Right lobe of liver (tissue), 4 donors: ENCODE measurements at regions not wholly inside any gene's neighbourhood (a gene's known extent, or its start where the extent isn't known, plus 50 kb on each side); places are given as distances from the start of the nearest gene placed in this dataset.

ENCODE experiments used
- POLR2A ChIP-seq: fragments of 450-650 bp; IDR thresholded peaks from one replicate; pipeline ENCODE4 v1.6.1; 2017; ENCODE audit warnings: antibody characterized with exemption, mild to moderate bottlenecking
- TF ChIP-seq, protein P1 (sequence below), 4 donors: fragments of 200-600 bp in 3 of 4; fragments of 450-650 bp in 1 of 4; IDR thresholded peaks; one replicate each; pipeline versions ENCODE4 v1.5.1 to v1.8.0; 2016 to 2022; ENCODE audit warnings: antibody characterized with exemption in 4 of 4, mild to moderate bottlenecking in 2 of 4
- donor health status: DM: no; HTN: no; CAD: no.
- donor health status: DM: no; HTN: no; CAD: no.
- donor health status: DM: no; HTN: yes; CAD: no.

DNA sequence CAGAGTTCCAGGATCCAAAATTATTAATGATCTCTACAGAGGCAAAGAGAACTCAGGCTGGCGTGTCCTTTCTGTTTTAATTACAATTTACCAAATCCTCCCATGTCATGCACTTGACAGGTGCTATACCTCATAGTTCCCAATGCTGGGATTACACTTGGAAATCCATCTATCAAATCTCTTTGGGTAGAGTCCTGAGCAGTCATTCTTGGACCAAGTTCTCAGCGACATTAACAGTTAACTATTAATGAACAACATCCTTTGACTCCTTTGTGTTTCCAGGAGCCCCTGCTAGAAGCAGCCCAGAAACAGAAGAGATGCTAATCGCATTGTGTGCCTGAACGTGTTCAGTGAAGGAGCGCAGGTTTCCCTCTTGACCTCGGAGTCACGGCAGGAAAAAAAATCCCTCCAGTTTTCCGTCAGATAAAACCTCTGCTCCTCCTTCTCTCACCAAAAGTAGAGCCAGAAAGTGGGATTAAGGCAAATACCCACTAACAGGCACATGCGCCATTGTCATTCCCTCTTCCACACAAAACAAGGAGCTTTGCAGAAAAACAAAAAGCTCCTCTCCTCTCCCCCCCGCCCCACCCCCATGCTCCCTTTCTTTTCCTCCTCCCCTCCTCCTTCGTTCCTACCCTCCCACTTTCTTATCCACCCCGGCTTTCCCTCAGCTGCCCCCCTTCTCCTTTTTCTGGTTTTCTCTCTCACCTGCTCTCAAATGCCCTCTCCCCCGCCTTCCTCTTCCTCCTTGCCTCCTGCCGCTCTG is 224.7 kb downstream of the ZIC5 start:
- TF ChIP-seq, protein P1, sequence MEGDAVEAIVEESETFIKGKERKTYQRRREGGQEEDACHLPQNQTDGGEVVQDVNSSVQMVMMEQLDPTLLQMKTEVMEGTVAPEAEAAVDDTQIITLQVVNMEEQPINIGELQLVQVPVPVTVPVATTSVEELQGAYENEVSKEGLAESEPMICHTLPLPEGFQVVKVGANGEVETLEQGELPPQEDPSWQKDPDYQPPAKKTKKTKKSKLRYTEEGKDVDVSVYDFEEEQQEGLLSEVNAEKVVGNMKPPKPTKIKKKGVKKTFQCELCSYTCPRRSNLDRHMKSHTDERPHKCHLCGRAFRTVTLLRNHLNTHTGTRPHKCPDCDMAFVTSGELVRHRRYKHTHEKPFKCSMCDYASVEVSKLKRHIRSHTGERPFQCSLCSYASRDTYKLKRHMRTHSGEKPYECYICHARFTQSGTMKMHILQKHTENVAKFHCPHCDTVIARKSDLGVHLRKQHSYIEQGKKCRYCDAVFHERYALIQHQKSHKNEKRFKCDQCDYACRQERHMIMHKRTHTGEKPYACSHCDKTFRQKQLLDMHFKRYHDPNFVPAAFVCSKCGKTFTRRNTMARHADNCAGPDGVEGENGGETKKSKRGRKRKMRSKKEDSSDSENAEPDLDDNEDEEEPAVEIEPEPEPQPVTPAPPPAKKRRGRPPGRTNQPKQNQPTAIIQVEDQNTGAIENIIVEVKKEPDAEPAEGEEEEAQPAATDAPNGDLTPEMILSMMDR (IDR thresholded peaks at IDR 0.05), result no peak
- TF ChIP-seq POLR2A, result no peak
